Sigmoid colon (tissue), 6 donors: ENCODE measurements at regions not wholly inside any gene's neighbourhood (a gene's known extent, or its start where the extent isn't known, plus 50 kb on each side); places are given as distances from the start of the nearest gene placed in this dataset.
"Not testable (repeated sequence)": the region's sequence is repeated elsewhere in the genome, so short reads cannot be mapped to it uniquely, and the experiment has no call there.

Experiments
- DNase-seq: peaks from one replicate; pipeline ENCODE4 v3.0.0-alpha.2; 2019
- H3K27ac ChIP-seq, 4 donors: fragments of 200-600 bp; sonication (generic); one replicate each; pipeline ENCODE4 v1.5.1; 2016 to 2019; ENCODE audit warnings: mild to moderate bottlenecking in 1 of 4
- H3K27me3 ChIP-seq, 3 donors: fragments of 200-600 bp; sonication (generic); one replicate each; pipeline ENCODE4 v1.5.1; 2019; ENCODE audit warnings: mild to moderate bottlenecking in 1 of 3
- H3K36me3 ChIP-seq, 4 donors: fragments of 200-600 bp; sonication (generic); one replicate each; pipeline ENCODE4 v1.5.1; 2016 to 2019
- H3K4me1 ChIP-seq, 4 donors: fragments of 200-600 bp; sonication (generic); one replicate each; pipeline ENCODE4 v1.5.1; 2017 to 2019
- H3K4me3 ChIP-seq, 4 donors: fragments of 200-600 bp; sonication (generic); one replicate each; pipeline ENCODE4 v1.5.1; 2017 to 2019; ENCODE audit warnings: mild to moderate bottlenecking in 2 of 4, moderate library complexity in 1 of 4
- H3K9me3 ChIP-seq, 4 donors: fragments of 200-600 bp in 3 of 4; sonication (generic) in 3 of 4; one replicate each; pipeline versions ENCODE4 v1.5.1 to v1.6.1; 2013 to 2019
- EP300 ChIP-seq, 4 donors: sonication (generic); formaldehyde crosslinking; IDR thresholded peaks; one replicate each; pipeline ENCODE4 v1.6.1; 2017; ENCODE audit warnings: antibody characterized with exemption in 4 of 4
- POLR2A ChIP-seq, 2 donors: fragments of 450-650 bp; IDR thresholded peaks; one replicate each; pipeline ENCODE4 v1.6.1; 2016; ENCODE audit warnings: antibody characterized with exemption in 2 of 2, mild to moderate bottlenecking in 2 of 2, moderate library complexity in 2 of 2
- POLR2AphosphoS5 ChIP-seq, 4 donors: sonication (generic); formaldehyde crosslinking; IDR thresholded peaks; one replicate each; pipeline ENCODE4 v1.6.1; 2017; ENCODE audit warnings: antibody characterized with exemption in 4 of 4
- WGBS, 2 donors: extraction: QIAGEN DNeasy Blood & Tissue Kit; methylation state at CpG; one replicate each; pipeline ENCODE4 v1.1.7; 2013; 5-methylcytosine and 5-hydroxymethylcytosine counted together
- intact Hi-C: fragments of 100-400 bp; cut with DNase I; formaldehyde crosslinking; loops from one replicate; pipeline ENCODE4 v1.15.1; 2023
- TF ChIP-seq, protein P1 (sequence below), 4 experiments: fragments of 450-650 bp in 3 of 4; fragments of 200-600 bp in 1 of 4; IDR thresholded peaks; one replicate each; pipeline ENCODE4 v1.5.1; 2016 to 2019; ENCODE audit warnings: antibody characterized with exemption in 4 of 4, mild to moderate bottlenecking in 3 of 4, moderate library complexity in 2 of 4
- donor health status: healthy with polysubstance abuse.
- donor health status: healthy.

GRCh38 chr20:12113468-12114371 is 196.0 kb downstream of the BTBD3 start:
- no peaks in the 10 kb centered on the region for H3K27me3 ChIP-seq
- TF ChIP-seq, protein P1, sequence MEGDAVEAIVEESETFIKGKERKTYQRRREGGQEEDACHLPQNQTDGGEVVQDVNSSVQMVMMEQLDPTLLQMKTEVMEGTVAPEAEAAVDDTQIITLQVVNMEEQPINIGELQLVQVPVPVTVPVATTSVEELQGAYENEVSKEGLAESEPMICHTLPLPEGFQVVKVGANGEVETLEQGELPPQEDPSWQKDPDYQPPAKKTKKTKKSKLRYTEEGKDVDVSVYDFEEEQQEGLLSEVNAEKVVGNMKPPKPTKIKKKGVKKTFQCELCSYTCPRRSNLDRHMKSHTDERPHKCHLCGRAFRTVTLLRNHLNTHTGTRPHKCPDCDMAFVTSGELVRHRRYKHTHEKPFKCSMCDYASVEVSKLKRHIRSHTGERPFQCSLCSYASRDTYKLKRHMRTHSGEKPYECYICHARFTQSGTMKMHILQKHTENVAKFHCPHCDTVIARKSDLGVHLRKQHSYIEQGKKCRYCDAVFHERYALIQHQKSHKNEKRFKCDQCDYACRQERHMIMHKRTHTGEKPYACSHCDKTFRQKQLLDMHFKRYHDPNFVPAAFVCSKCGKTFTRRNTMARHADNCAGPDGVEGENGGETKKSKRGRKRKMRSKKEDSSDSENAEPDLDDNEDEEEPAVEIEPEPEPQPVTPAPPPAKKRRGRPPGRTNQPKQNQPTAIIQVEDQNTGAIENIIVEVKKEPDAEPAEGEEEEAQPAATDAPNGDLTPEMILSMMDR (IDR thresholded peaks at IDR 0.05), result no peak
- no peak for TF ChIP-seq EP300 (IDR thresholded peaks at IDR 0.05)
- TF ChIP-seq POLR2AphosphoS5 (IDR thresholded peaks at IDR 0.05), result no peak
- no peak for TF ChIP-seq POLR2A (IDR thresholded peaks at IDR 0.05)
- 47 to 57% methylated on average over 10 of the region's 10 CpGs for WGBS, 2 donors
- H3K4me1 ChIP-seq, result no peaks in the 10 kb centered on the region
- no peak for DNase-seq
- H3K36me3 ChIP-seq, result no peaks in the 10 kb centered on the region
- intact Hi-C loops, result no loop called here
- no peak overlapping the region for H3K27ac ChIP-seq
- no peak overlapping the region for H3K4me3 ChIP-seq
- H3K9me3 ChIP-seq, result no peaks in the 10 kb centered on the region

DNA sequence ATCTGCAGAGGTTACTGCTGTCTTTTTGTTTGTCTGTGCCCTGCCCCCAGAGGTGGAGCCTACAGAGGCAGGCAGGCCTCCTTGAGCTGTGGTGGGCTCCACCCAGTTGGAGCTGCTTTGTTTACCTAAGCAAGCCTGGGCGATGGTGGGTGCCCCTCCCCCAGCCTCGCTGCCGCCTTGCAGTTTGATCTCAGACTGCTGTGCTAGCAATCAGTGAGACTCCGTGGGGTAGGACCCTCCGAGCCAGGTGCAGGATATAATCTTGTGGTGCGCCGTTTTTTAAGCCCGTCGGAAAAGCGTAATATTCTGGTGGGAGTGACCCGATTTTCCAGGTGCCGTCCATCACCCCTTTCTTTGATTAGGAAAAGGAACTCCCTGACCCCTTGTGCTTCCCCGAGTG is 211.4 kb downstream of the BTBD3 start:
- H3K27ac ChIP-seq, H3K36me3 ChIP-seq, H3K4me1 ChIP-seq, DNase-seq, H3K4me3 ChIP-seq, H3K27me3 ChIP-seq, H3K9me3 ChIP-seq, intact Hi-C loops: not testable (repeated sequence)
- 67 to 83% methylated on average over 13 of the region's 13 CpGs for WGBS, 2 donors

GRCh38 chr20:12129532-12129931 is 211.8 kb downstream of the BTBD3 start:
- intact Hi-C loops, H3K27me3 ChIP-seq, DNase-seq, H3K4me1 ChIP-seq, H3K27ac ChIP-seq, H3K9me3 ChIP-seq, H3K4me3 ChIP-seq, H3K36me3 ChIP-seq: not testable (repeated sequence)
- WGBS, 2 donors, result 74 to 88% methylated on average over 10 of the region's 10 CpGs

GRCh38 chr20:12130781-12131180 is 213.1 kb downstream of the BTBD3 start:
- no peak overlapping the region for H3K4me3 ChIP-seq
- 94 to 100% methylated on average over 1 of the region's 1 CpG for WGBS, 2 donors
- intact Hi-C loops, result no loop called here

GRCh38 chr20:12133553-12133952 is 215.9 kb downstream of the BTBD3 start:
- Histone ChIP-seq H3K4me3 (no peak overlapping the region), H3K36me3 (no peaks in the 10 kb centered on the region), H3K27me3 (no peaks in the 10 kb centered on the region), H3K4me1 (no peaks in the 10 kb centered on the region), H3K9me3 (peaks cover 0 to 5% (median 1%) of the 10 kb centered on the region in 4 donors), H3K27ac (no peak overlapping the region)
- no peak for DNase-seq
- intact Hi-C loops, result no loop called here
- 88 to 97% methylated on average over 2 of the region's 2 CpGs for WGBS, 2 donors
- TF ChIP-seq POLR2AphosphoS5 (IDR thresholded peaks at IDR 0.05), result no peak
- TF ChIP-seq, protein P1 (IDR thresholded peaks at IDR 0.05), result no peak
- TF ChIP-seq EP300 (IDR thresholded peaks at IDR 0.05), result no peak

More at GRCh38 chr20:12130781-12131180, 213.1 kb downstream of the BTBD3 start:
- DNase-seq, result no peak
- Histone ChIP-seq H3K27me3 (no peaks in the 10 kb centered on the region), H3K4me1 (no peaks in the 10 kb centered on the region), H3K27ac (no peak overlapping the region), H3K9me3 (no peaks in the 10 kb centered on the region), H3K36me3 (no peaks in the 10 kb centered on the region)
- TF ChIP-seq, protein P1 (IDR thresholded peaks at IDR 0.05), result no peak
- TF ChIP-seq POLR2A (IDR thresholded peaks at IDR 0.05) (no peak), POLR2AphosphoS5 (IDR thresholded peaks at IDR 0.05) (no peak)

- 92 to 98% methylated on average over 1 of the region's 1 CpG for WGBS, 2 donors
- H3K27me3 ChIP-seq, intact Hi-C loops, H3K4me3 ChIP-seq, H3K4me1 ChIP-seq, H3K36me3 ChIP-seq, DNase-seq, H3K27ac ChIP-seq, H3K9me3 ChIP-seq: not testable (repeated sequence)
These were observed 228.3 kb downstream of the BTBD3 start for GRCh38 chr20:12145951-12146350.
